ENCODE measurements at regions not wholly inside any gene's neighbourhood (a gene's known extent, or its start where the extent isn't known, plus 50 kb on each side); places are given as distances from the start of the nearest gene placed in this dataset.

DNA sequence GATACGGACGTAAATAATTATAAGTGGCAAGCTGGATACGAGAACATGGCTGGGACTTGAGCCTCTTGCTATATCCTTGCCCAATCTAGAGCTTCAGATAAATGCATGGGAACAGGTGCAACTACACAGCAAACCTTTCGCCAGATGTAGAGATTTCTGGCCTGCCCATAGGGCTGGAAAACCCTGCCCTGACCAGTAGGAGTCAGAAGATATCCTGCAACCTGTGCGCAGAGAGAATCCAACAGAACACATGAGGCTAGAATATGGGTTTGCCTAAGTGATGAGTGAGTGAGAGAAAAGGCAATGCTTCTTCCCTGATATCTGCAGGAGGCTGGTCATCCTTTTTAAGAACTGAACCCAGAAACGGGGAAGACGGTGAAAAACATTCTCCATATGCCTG is 805.3 kb upstream of the TENM3 start:
- TF ChIP-seq, protein P1, sequence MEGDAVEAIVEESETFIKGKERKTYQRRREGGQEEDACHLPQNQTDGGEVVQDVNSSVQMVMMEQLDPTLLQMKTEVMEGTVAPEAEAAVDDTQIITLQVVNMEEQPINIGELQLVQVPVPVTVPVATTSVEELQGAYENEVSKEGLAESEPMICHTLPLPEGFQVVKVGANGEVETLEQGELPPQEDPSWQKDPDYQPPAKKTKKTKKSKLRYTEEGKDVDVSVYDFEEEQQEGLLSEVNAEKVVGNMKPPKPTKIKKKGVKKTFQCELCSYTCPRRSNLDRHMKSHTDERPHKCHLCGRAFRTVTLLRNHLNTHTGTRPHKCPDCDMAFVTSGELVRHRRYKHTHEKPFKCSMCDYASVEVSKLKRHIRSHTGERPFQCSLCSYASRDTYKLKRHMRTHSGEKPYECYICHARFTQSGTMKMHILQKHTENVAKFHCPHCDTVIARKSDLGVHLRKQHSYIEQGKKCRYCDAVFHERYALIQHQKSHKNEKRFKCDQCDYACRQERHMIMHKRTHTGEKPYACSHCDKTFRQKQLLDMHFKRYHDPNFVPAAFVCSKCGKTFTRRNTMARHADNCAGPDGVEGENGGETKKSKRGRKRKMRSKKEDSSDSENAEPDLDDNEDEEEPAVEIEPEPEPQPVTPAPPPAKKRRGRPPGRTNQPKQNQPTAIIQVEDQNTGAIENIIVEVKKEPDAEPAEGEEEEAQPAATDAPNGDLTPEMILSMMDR (conservative IDR thresholded peaks at IDR 0.05; ENCODE audit: low read depth, low read length), result no peak
- no peak for TF ChIP-seq EZH2 (IDR thresholded peaks at IDR 0.05; ENCODE audit: borderline replicate concordance, low read depth, low read length, poor library complexity, severe bottlenecking)
